HFFc6 (cell line): ENCODE measurements at regions not wholly inside any gene's neighbourhood (a gene's known extent, or its start where the extent isn't known, plus 50 kb on each side); places are given as distances from the start of the nearest gene placed in this dataset.

Source experiments
- DNase-seq: peaks from one replicate; pipeline ENCODE4 v3.0.0-alpha.2; 2018
- H3K27ac Mint-ChIP-seq: 2 replicates; pipeline ENCODE4 v1.8.0; 2020; ENCODE audit warnings: mild to moderate bottlenecking, mixed read lengths
- H3K27me3 Mint-ChIP-seq: 2 replicates; pipeline ENCODE4 v1.8.0; 2021; ENCODE audit warnings: mild to moderate bottlenecking, moderate library complexity, mixed read lengths; ENCODE audit not compliant: insufficient read depth
- H3K36me3 Mint-ChIP-seq: 2 replicates; pipeline ENCODE4 v1.8.0; 2021; ENCODE audit warnings: low read depth, mixed read lengths
- H3K4me1 Mint-ChIP-seq: 2 replicates; pipeline ENCODE4 v1.8.0; 2020; ENCODE audit warnings: low read depth, mixed read lengths
- H3K4me3 Mint-ChIP-seq: 2 replicates; pipeline ENCODE4 v1.8.0; 2020; ENCODE audit warnings: mild to moderate bottlenecking, moderate library complexity, mixed read lengths
- H3K9me3 Mint-ChIP-seq: 2 replicates; pipeline ENCODE4 v1.8.0; 2020; ENCODE audit warnings: mild to moderate bottlenecking, mixed read lengths
- TF ChIP-seq, protein P1 (sequence below): fragments of 200-600 bp; sonication (generic); IDR thresholded peaks from 2 replicates; pipeline ENCODE4 v1.5.0; 2021; ENCODE audit warnings: antibody characterized with exemption, mild to moderate bottlenecking

DNA sequence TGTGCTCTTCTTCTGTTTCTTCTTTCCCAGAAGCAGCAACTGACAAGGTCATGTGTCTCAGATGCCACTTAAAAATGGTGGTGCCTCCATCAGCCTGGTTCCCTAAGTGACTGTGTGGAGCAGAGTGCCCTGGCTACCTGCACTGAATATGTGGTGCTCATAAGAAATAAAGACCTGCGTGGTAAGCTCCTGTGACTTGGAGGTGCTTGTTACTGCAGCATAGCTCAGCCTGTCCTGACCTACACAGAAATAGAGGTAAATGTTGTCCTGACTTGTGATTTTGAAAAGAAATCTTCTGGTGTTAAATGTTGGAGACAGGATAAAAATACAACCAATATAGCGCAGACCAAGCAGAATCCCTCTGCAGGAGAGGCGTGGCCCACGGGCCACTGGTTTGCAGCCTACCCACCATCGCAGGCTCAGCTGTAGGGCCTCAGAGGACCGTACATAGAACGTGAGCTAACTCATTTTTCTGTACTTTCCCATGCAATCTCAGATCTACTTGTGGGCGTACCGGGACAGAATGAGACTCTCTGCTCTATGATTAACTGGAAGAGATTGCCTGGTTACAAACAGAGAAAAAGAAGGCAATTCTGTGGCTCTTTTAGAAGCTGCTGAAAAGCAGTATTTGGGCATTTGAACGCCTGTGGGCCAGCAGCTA is 79.4 kb upstream of the UNC5A start:
- no peaks in the 10 kb centered on the region for H3K36me3 Mint-ChIP-seq
- no peaks in the 10 kb centered on the region for H3K9me3 Mint-ChIP-seq
- DNase-seq: no peak
- TF ChIP-seq, protein P1, sequence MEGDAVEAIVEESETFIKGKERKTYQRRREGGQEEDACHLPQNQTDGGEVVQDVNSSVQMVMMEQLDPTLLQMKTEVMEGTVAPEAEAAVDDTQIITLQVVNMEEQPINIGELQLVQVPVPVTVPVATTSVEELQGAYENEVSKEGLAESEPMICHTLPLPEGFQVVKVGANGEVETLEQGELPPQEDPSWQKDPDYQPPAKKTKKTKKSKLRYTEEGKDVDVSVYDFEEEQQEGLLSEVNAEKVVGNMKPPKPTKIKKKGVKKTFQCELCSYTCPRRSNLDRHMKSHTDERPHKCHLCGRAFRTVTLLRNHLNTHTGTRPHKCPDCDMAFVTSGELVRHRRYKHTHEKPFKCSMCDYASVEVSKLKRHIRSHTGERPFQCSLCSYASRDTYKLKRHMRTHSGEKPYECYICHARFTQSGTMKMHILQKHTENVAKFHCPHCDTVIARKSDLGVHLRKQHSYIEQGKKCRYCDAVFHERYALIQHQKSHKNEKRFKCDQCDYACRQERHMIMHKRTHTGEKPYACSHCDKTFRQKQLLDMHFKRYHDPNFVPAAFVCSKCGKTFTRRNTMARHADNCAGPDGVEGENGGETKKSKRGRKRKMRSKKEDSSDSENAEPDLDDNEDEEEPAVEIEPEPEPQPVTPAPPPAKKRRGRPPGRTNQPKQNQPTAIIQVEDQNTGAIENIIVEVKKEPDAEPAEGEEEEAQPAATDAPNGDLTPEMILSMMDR: no peak
- H3K4me3 Mint-ChIP-seq: no peak overlapping the region
- H3K27me3 Mint-ChIP-seq: peaks cover 68% of the 10 kb centered on the region
- no peaks in the 10 kb centered on the region for H3K4me1 Mint-ChIP-seq
- H3K27ac Mint-ChIP-seq: no peak overlapping the region

DNA sequence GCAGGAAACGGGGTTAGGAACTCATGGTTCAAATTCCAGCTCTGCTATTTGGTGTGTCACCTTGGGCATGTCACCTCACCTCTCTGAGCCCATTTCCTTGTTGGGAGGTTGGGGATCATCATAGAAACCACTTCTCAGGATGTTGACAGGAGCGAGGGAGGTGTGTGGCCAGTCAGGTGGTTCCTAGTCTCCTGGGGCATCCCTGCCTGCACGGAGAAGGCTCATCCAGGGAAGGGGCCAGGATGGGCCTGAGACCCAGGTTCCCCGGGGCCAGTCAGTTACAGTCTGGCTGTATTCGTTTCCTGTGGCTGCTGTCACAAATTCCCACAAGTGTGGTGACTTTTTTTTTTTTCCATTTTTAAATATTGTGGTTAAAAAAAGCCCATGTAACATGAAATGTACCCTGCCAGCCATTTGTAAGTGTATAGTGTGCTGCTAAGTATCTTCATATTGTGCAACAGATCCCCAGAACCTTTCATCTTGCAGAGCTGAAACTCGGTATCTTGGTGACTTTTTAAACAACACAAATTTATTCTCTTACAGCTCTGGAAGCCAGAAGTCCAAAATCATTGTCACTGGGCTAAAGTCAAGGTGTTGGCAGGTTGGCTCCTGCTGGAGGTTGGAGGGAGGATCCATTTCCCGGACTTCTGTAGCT is 78.7 kb upstream of the UNC5A start:
- Mint-ChIP-seq H3K27me3 (peaks cover 65% of the 10 kb centered on the region), H3K36me3 (no peaks in the 10 kb centered on the region), H3K27ac (no peak overlapping the region), H3K4me3 (no peak overlapping the region), H3K4me1 (no peaks in the 10 kb centered on the region), H3K9me3 (no peaks in the 10 kb centered on the region)
- DNase-seq: no peak
- TF ChIP-seq, protein P1: no peak

DNA sequence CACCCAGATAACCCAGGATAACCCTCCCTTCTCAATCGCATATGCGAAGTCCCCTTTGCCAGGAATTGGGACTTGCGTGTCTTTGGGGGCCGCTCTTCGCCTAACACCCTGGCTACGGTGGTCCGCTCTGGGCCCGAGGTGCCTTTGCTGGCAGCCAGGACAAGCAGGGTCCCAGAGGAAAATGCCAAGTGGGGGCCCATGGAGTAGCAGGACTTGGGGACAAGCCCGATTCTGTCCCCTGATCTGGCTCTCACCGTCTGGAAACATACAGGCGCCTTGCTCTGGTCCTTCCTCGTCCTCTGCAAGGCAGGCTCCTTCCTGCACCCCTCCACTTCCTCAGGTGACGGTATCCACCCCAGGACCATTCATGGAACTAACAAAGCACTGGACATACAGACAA is 78.1 kb upstream of the UNC5A start:
- TF ChIP-seq, protein P1: no peak
- no peak overlapping the region for H3K4me3 Mint-ChIP-seq
- H3K9me3 Mint-ChIP-seq: no peaks in the 10 kb centered on the region
- H3K36me3 Mint-ChIP-seq: no peaks in the 10 kb centered on the region
- H3K4me1 Mint-ChIP-seq: no peaks in the 10 kb centered on the region
- no peak overlapping the region for H3K27ac Mint-ChIP-seq
- H3K27me3 Mint-ChIP-seq: peaks cover 68% of the 10 kb centered on the region
- no peak for DNase-seq

DNA sequence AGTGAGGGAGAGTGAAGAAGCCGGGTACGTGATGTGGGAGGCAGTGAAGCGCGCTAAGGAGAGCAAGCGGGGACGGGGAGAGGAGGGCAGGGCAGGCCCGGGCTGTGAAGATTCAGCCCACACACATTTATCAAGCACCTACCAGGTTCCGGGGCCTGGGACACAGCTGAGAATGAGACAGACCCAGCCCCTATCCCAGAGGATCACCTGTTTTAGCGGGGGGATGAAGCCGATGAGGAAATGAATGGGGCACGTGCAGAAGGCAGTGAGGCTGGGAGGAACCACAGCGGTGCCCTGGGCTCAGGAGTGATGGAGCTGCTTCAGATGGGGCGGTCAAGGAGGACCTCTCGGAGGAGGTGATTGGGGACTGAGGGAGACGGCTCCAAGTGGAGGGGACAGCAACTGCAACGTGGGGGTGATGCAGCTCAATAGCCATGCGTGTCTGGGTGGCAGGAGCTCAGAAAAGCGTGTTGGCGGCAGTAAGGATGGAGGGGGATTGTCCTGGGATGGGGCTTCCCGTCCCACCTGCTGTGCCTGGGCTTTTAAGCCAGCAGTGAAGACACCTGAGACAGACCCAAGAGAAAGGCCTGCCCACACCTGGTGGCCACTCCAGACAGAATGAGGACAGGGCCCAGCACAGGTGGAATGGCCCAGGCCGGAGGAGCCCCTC is 77.5 kb upstream of the UNC5A start:
- Mint-ChIP-seq H3K4me3 (no peak overlapping the region), H3K27ac (no peak overlapping the region), H3K27me3 (peaks cover 68% of the 10 kb centered on the region), H3K36me3 (no peaks in the 10 kb centered on the region), H3K9me3 (no peaks in the 10 kb centered on the region), H3K4me1 (no peaks in the 10 kb centered on the region)
- no peak for DNase-seq
- TF ChIP-seq, protein P1: no peak

DNA sequence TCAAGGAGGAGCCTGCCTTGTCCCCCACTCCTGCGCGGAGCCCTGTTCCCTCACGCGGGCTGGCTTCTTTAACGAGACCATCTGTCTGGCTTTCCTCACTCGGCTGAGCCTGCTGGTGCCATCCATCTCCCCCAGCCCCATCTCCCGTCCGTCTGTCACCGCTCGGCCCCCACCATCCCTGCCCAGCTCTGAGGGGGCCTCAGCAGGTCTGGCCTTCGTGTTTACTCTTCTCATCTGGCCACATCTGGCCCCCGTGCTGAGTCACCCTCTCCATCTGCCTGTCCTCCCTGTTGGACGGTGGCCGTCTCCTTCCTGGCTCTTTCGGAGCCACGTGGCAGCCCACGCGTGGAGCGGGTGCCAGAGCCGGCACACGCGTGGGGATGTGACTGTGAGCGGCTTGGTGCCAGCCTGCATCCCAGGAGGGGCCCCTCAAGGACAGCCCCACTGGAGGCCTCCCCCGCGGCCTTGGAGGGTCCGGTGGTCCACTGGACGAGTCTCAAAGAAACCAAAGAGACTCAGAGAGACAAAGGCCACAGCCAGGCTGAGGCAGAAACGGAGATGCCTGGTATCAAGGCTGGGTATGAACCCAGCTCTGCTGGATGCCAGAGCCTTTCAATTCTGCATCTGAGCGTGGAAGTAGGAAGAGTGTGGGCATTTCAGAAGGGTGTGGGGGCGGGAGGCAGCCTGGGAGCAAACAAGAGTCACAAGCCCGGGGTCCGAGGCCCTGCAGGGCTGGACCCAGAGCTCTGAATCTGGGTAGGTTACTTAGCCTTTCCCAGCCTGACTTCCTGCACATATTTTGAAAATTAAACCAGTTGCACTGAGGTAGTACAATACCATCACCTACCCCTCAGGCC is 76.7 kb upstream of the UNC5A start:
- Mint-ChIP-seq H3K4me1 (no peaks in the 10 kb centered on the region), H3K27ac (no peak overlapping the region), H3K4me3 (no peak overlapping the region), H3K27me3 (peaks cover 71% of the 10 kb centered on the region), H3K9me3 (no peaks in the 10 kb centered on the region), H3K36me3 (no peaks in the 10 kb centered on the region)
- no peak for DNase-seq
- TF ChIP-seq, protein P1: no peak
